Hepatocyte (in vitro differentiated cells): ENCODE measurements at regions not wholly inside any gene's neighbourhood (a gene's known extent, or its start where the extent isn't known, plus 50 kb on each side); places are given as distances from the start of the nearest gene placed in this dataset.

Experiments used
- DNase-seq: peaks from one replicate; pipeline ENCODE4 v3.0.0-alpha.2; 2016; ENCODE audit warnings: low spot score
- H2AFZ ChIP-seq: fragments of 200-600 bp; sonication (generic); 2 replicates; pipeline ENCODE4 v1.6.0; 2016; ENCODE audit warnings: antibody characterized with exemption, mild to moderate bottlenecking
- H3K27ac ChIP-seq: fragments of 200-600 bp; sonication (generic); 2 replicates; pipeline ENCODE4 v1.5.1; 2016; ENCODE audit warnings: mild to moderate bottlenecking
- H3K27me3 ChIP-seq: fragments of 200-600 bp; sonication (generic); 2 replicates; pipeline ENCODE4 v1.6.1; 2016
- H3K36me3 ChIP-seq: fragments of 200-600 bp; sonication (generic); replicated peaks from 2 replicates; pipeline ENCODE4 v1.5.1; 2016; ENCODE audit warnings: low read depth; ENCODE audit not compliant: insufficient read depth
- H3K4me1 ChIP-seq: fragments of 200-600 bp; sonication (generic); 2 replicates; pipeline ENCODE4 v1.5.1; 2016; ENCODE audit warnings: mild to moderate bottlenecking, moderate library complexity; ENCODE audit not compliant: insufficient read depth
- H3K4me2 ChIP-seq: fragments of 200-600 bp; sonication (generic); 2 replicates; pipeline ENCODE4 v1.6.0; 2016
- H3K4me3 ChIP-seq: fragments of 200-600 bp; sonication (generic); 2 replicates; pipeline ENCODE4 v1.5.1; 2016; ENCODE audit warnings: mild to moderate bottlenecking
- H3K79me2 ChIP-seq: fragments of 200-600 bp; sonication (generic); 2 replicates; pipeline ENCODE4 v1.6.0; 2017; ENCODE audit warnings: mild to moderate bottlenecking
- H3K9me2 ChIP-seq: fragments of 200-600 bp; sonication (generic); replicated peaks from 2 replicates; pipeline ENCODE4 v1.6.0; 2017; ENCODE audit warnings: mild to moderate bottlenecking; ENCODE audit not compliant: insufficient read depth
- H3K9me3 ChIP-seq: fragments of 200-600 bp; sonication (generic); 2 replicates; pipeline ENCODE4 v1.5.1; 2016; ENCODE audit warnings: low read depth, mild to moderate bottlenecking
- H4K20me1 ChIP-seq: fragments of 200-600 bp; sonication (generic); 2 replicates; pipeline ENCODE4 v1.6.0; 2016; ENCODE audit warnings: mild to moderate bottlenecking; ENCODE audit not compliant: insufficient read depth, poor library complexity, severe bottlenecking
- EZH2 ChIP-seq: fragments of 200-600 bp; sonication (generic); IDR thresholded peaks from 2 replicates; pipeline ENCODE4 v1.6.1; 2016; ENCODE audit warnings: antibody characterized with exemption, mild to moderate bottlenecking, borderline replicate concordance
- EZH2phosphoT487 ChIP-seq: fragments of 200-600 bp; sonication (generic); IDR thresholded peaks from one replicate; pipeline ENCODE4 v1.6.1; 2018; ENCODE audit warnings: antibody characterized with exemption, mild to moderate bottlenecking, low read depth, moderate library complexity; ENCODE audit not compliant: unreplicated experiment, severe bottlenecking
- WGBS: methylation state at CpG from one replicate; pipeline ENCODE4 v1.1.6; 2016; ENCODE audit warnings: low lambda C conversion rate; ENCODE audit errors: missing lambda C conversion rate; 5-methylcytosine and 5-hydroxymethylcytosine counted together
- TF ChIP-seq, protein P1 (sequence below): fragments of 200-600 bp; sonication (generic); IDR thresholded peaks from 2 replicates; pipeline ENCODE4 v1.5.1; 2016; ENCODE audit warnings: antibody characterized with exemption, mild to moderate bottlenecking; ENCODE audit not compliant: poor library complexity

DNA sequence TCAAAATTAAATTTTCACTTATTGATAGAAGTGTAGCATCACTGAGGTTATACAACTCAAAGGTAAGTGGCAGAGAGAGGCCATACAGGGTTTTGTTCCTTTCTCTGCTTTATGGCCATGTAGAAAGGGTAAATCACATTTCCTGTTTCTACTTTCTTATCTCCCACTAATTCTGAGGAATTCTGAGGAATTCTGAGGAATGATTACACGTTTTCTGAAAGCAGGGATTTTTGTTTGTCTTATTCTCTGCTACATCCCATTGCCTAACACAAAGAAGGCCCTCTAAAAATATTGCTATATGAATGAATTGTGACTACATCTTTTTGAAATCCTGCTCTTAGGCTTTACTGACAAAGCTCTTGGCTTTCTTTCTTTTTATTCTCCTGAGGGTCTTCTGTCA is 516.9 kb upstream of the ZNF608 start:
- Histone ChIP-seq H3K9me2 (no peaks in the 10 kb centered on the region), H3K36me3 (no peaks in the 10 kb centered on the region), H3K9me3 (no peaks in the 10 kb centered on the region), H2AFZ (no peak overlapping the region), H3K79me2 (no peaks in the 10 kb centered on the region), H3K4me2 (no peak overlapping the region), H3K4me3 (no peak overlapping the region), H3K27ac (no peak overlapping the region), H3K27me3 (no peaks in the 10 kb centered on the region), H4K20me1 (no peaks in the 10 kb centered on the region), H3K4me1 (no peaks in the 10 kb centered on the region)
- no peak for DNase-seq
- WGBS = 39% methylated on average over 1 of the region's 1 CpG
- TF ChIP-seq EZH2phosphoT487 = no peak
- TF ChIP-seq, protein P1, sequence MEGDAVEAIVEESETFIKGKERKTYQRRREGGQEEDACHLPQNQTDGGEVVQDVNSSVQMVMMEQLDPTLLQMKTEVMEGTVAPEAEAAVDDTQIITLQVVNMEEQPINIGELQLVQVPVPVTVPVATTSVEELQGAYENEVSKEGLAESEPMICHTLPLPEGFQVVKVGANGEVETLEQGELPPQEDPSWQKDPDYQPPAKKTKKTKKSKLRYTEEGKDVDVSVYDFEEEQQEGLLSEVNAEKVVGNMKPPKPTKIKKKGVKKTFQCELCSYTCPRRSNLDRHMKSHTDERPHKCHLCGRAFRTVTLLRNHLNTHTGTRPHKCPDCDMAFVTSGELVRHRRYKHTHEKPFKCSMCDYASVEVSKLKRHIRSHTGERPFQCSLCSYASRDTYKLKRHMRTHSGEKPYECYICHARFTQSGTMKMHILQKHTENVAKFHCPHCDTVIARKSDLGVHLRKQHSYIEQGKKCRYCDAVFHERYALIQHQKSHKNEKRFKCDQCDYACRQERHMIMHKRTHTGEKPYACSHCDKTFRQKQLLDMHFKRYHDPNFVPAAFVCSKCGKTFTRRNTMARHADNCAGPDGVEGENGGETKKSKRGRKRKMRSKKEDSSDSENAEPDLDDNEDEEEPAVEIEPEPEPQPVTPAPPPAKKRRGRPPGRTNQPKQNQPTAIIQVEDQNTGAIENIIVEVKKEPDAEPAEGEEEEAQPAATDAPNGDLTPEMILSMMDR = no peak
- no peak for TF ChIP-seq EZH2

DNA sequence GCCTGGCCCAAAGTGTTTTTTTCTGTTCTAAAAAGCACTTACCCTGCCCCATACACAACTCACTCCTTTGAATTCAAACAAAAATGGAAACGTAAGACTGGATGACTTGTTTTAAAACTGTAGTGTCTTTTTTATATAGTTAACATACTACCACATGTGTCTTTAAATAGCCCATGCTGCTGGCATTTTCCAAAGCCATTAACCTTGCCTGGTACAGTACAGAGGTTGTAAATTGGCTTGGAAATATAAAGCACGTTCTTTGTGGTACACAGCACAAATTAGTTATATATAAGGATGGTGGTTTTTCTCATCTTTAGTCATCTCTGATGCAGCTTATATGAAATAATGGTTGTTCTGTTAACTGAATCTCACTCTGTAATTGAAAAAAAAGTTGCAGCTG is 519.7 kb upstream of the ZNF608 start:
- H3K9me2 ChIP-seq = no peaks in the 10 kb centered on the region
- no peaks in the 10 kb centered on the region for H4K20me1 ChIP-seq
- TF ChIP-seq EZH2phosphoT487 = no peak
- TF ChIP-seq, protein P1 = no peak
- no peak for TF ChIP-seq EZH2
- 65% methylated on average over 2 of the region's 2 CpGs for WGBS
- no peak overlapping the region for H3K4me3 ChIP-seq
- no peaks in the 10 kb centered on the region for H3K4me1 ChIP-seq
- no peaks in the 10 kb centered on the region for H3K36me3 ChIP-seq
- no peak overlapping the region for H3K27ac ChIP-seq
- no peak overlapping the region for H2AFZ ChIP-seq
- no peaks in the 10 kb centered on the region for H3K9me3 ChIP-seq
- no peak for DNase-seq
- H3K4me2 ChIP-seq = no peak overlapping the region
- no peaks in the 10 kb centered on the region for H3K79me2 ChIP-seq
- no peaks in the 10 kb centered on the region for H3K27me3 ChIP-seq

DNA sequence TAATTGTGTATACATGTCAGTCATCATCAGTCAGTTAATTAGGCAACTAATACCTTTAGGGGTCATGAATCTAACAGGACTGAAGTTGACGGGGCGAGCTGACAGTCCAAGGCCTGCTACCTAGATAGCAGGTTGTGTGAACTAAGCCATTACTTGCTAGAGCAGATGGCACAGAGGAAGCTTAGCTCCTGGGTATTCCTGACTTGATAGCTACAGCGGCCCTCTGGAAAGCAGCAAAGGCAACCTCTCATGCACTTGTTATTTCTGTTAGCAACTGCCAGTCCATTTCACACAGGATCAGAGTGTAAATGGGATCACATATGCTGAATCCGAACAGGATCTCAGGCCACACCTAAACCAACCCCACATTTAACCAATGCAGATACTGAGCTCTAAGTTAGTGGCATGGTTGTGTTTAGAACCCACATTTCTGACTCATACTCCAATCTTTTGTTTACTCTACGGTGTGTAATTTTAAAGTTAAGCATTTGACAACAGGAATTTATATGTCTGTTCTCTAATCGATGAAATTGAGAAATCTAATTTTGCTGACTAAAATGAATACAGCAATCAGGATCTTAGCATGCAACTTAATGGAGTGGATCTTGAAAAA is 521.3 kb upstream of the ZNF608 start:
- Histone ChIP-seq H3K9me3 (no peaks in the 10 kb centered on the region), H3K27me3 (no peaks in the 10 kb centered on the region), H3K79me2 (no peaks in the 10 kb centered on the region), H3K27ac (no peak overlapping the region), H2AFZ (no peak overlapping the region), H3K36me3 (no peaks in the 10 kb centered on the region), H3K4me3 (no peak overlapping the region), H4K20me1 (no peaks in the 10 kb centered on the region), H3K4me1 (no peaks in the 10 kb centered on the region), H3K9me2 (no peaks in the 10 kb centered on the region), H3K4me2 (no peak overlapping the region)
- TF ChIP-seq EZH2phosphoT487 = no peak
- TF ChIP-seq, protein P1 = no peak
- TF ChIP-seq EZH2 = no peak
- DNase-seq = no peak
- 91% methylated on average over 6 of the region's 6 CpGs for WGBS

DNA sequence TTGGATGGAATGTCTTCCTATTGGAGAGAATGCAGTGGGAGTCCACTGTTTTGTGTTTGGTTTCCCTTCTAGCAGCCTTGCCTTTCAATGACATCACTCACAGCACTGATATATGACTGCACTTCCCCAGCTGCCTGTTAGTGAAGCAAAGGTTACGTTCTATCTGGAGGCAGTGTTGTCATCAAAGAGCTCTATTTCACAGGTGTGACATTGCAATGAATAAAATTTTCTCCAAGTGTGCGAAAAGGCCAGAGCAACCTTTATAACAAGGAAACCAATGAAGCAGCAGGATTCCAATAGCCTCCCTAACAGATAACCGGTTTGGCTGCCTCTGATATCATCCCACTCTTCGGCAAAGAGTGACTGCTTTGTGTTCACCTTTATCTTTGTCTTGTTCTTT is 523.5 kb upstream of the ZNF608 start:
- H3K27ac ChIP-seq = peak overlapping the region; percentile 33
- WGBS = 45% methylated on average over 4 of the region's 4 CpGs

More for the DNA sequence above, 523.5 kb upstream of the ZNF608 start:
- no peaks in the 10 kb centered on the region for H3K27me3 ChIP-seq
- H3K4me3 ChIP-seq = no peak overlapping the region
- no peak overlapping the region for H2AFZ ChIP-seq
- no peaks in the 10 kb centered on the region for H3K9me2 ChIP-seq
- no peaks in the 10 kb centered on the region for H3K9me3 ChIP-seq
- TF ChIP-seq EZH2phosphoT487 = no peak
- peak; percentile 24 for DNase-seq
- H3K79me2 ChIP-seq = no peaks in the 10 kb centered on the region
- H4K20me1 ChIP-seq = no peaks in the 10 kb centered on the region
- no peak overlapping the region for H3K4me2 ChIP-seq
- H3K36me3 ChIP-seq = no peaks in the 10 kb centered on the region
- peaks cover 8% of the 10 kb centered on the region for H3K4me1 ChIP-seq
